ENCODE measurements at regions not wholly inside any gene's neighbourhood (a gene's known extent, or its start where the extent isn't known, plus 50 kb on each side); places are given as distances from the start of the nearest gene placed in this dataset.

DNA sequence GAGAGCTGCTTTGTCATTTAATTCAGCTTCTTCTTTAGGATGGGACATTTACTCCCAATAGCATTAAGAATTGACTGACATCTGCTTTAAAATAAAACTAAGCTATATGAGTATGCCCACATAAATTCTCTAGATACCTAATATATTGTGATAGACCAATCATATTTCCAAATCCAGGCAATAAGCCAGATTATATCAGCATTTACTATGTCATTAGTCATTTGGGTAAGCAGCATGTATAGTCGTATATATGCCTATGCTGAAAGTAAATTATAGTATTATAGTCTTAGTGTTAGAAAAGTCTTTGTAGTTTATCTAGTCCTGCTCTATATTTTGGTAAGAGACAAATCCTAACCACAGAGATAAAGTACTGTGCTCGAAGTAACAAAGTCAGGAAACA, 958.1 kb downstream of the KCNJ2 start:
- FAIRE-seq, result no peak
- intact Hi-C loops (cut with micrococcal nuclease) (no loop called here), dilution Hi-C loops (cut with MboI; ENCODE audit: extremely low pct_ligation_motif_present, low sequenced_read_pairs) (no loop called here)
- Histone ChIP-seq H3K4me1 (ENCODE audit: control insufficient read depth, extremely low read depth, insufficient read depth, low read length) (no peaks in the 10 kb centered on the region), H3K79me2 (ENCODE audit: control insufficient read depth, insufficient read depth, low read length) (no peaks in the 10 kb centered on the region), H3K27me3 (ENCODE audit: control insufficient read depth in 2 of 2, insufficient read depth in 2 of 2, low read length in 2 of 2) (no peaks in the 10 kb centered on the region), H3K4me2 (ENCODE audit: insufficient read depth, low read length) (no peak overlapping the region), H3K4me3 (replicated peaks in 1 of 3; ENCODE audit: insufficient read depth in 1 of 3, low read depth in 1 of 3, low read length in 3 of 3) (no peak overlapping the region), H3K9me1 (replicated peaks; ENCODE audit: control insufficient read depth, extremely low read depth, insufficient read depth, low read length) (no peaks in the 10 kb centered on the region), H4K20me1 (replicated peaks; ENCODE audit: control insufficient read depth, extremely low read depth, insufficient read depth, low read length) (no peaks in the 10 kb centered on the region), H3K36me3 (ENCODE audit: control insufficient read depth in 2 of 2, extremely low read depth in 1 of 2, insufficient read depth in 2 of 2, low read length in 2 of 2) (no peaks in the 10 kb centered on the region), H3K9me3 (replicated peaks; ENCODE audit: control insufficient read depth, insufficient read depth, low read length) (peaks cover 2% of the 10 kb centered on the region), H3K27ac (ENCODE audit: insufficient read depth, low read depth, low read length) (no peak overlapping the region), H3K9ac (replicated peaks; ENCODE audit: extremely low read depth, insufficient read depth, low read length) (no peak overlapping the region), H2AFZ (ENCODE audit: low read depth, low read length) (no peak overlapping the region)
- no TSS peak for BruUV-seq (replicated peaks)
- POLR2A ChIA-PET, result no interaction called here
- CTCF ChIA-PET, result no interaction called here
- TF ChIP-seq EZH2 (IDR thresholded peaks at IDR 0.05; ENCODE audit: borderline replicate concordance, low read depth, low read length, severe bottlenecking), result no peak
- TF ChIP-seq, protein P1, sequence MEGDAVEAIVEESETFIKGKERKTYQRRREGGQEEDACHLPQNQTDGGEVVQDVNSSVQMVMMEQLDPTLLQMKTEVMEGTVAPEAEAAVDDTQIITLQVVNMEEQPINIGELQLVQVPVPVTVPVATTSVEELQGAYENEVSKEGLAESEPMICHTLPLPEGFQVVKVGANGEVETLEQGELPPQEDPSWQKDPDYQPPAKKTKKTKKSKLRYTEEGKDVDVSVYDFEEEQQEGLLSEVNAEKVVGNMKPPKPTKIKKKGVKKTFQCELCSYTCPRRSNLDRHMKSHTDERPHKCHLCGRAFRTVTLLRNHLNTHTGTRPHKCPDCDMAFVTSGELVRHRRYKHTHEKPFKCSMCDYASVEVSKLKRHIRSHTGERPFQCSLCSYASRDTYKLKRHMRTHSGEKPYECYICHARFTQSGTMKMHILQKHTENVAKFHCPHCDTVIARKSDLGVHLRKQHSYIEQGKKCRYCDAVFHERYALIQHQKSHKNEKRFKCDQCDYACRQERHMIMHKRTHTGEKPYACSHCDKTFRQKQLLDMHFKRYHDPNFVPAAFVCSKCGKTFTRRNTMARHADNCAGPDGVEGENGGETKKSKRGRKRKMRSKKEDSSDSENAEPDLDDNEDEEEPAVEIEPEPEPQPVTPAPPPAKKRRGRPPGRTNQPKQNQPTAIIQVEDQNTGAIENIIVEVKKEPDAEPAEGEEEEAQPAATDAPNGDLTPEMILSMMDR (IDR thresholded peaks at IDR 0.05; ENCODE audit: extremely low read depth in 1 of 2, insufficient read depth in 1 of 2, low read depth in 1 of 2, low read length in 2 of 2), result no peak
- no peak for TF ChIP-seq POLR2A (IDR thresholded peaks at IDR 0.05; ENCODE audit: low read depth, low read length)
- TF ChIP-seq, protein P2, sequence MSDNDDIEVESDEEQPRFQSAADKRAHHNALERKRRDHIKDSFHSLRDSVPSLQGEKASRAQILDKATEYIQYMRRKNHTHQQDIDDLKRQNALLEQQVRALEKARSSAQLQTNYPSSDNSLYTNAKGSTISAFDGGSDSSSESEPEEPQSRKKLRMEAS (IDR thresholded peaks at IDR 0.05; ENCODE audit: insufficient read depth, insufficient read length), result no peak
- TF ChIP-seq GATA2 (IDR thresholded peaks at IDR 0.05; ENCODE audit: insufficient read depth, insufficient read length, low read depth, low read length), result no peak
- TF ChIP-seq POLR2AphosphoS5 (IDR thresholded peaks at IDR 0.05; ENCODE audit: insufficient read depth, low read depth, low read length), result no peak
- no peak for TF ChIP-seq MYC (IDR thresholded peaks at IDR 0.05; ENCODE audit: low read depth, low read length)
- TF ChIP-seq JUN (IDR thresholded peaks at IDR 0.05; ENCODE audit: borderline replicate concordance, insufficient read depth, insufficient read length, low read depth), result no peak
- no peak for TF ChIP-seq FOS (IDR thresholded peaks at IDR 0.05; ENCODE audit: borderline replicate concordance, insufficient read depth, low read length)
- no peak for DNase-seq (ENCODE audit: low read depth, low spot score)

All from endothelial cell of umbilical vein (primary cell).